SK-N-SH treated with all-trans-retinoic acid at 6 μM for 48 hours (cell line): ENCODE measurements at regions not wholly inside any gene's neighbourhood (a gene's known extent, or its start where the extent isn't known, plus 50 kb on each side); places are given as distances from the start of the nearest gene placed in this dataset.
"Not testable (repeated sequence)": the region's sequence is repeated elsewhere in the genome, so short reads cannot be mapped to it uniquely, and the experiment has no call there.

Source experiments
- CSDC2 ChIP-seq: fragments of 250-450 bp; sonication (Bioruptor Pico); IDR thresholded peaks from 2 replicates; pipeline ENCODE4 v1.5.0; 2020; ENCODE audit warnings: mild to moderate bottlenecking, moderate library complexity
- ISL1 ChIP-seq: fragments of 250-450 bp; sonication (Bioruptor Pico); IDR thresholded peaks from 2 replicates; pipeline ENCODE4 v2.1.2; 2022; ENCODE audit warnings: mild to moderate bottlenecking, moderate library complexity
- OSR1 ChIP-seq: fragments of 250-450 bp; sonication (Bioruptor Pico); IDR thresholded peaks from 2 replicates; pipeline ENCODE4 v1.8.0; 2022; ENCODE audit warnings: moderate library complexity, mild to moderate bottlenecking, inconsistent platforms
- PATZ1 ChIP-seq: fragments of 250-450 bp; sonication (Bioruptor Pico); IDR thresholded peaks from 2 replicates; pipeline ENCODE4 v1.8.0; 2020; ENCODE audit warnings: mild to moderate bottlenecking, moderate library complexity, borderline replicate concordance
- RARB ChIP-seq: fragments of 250-450 bp; sonication (Bioruptor Pico); IDR thresholded peaks from 2 replicates; pipeline ENCODE4 v1.8.0; 2021; ENCODE audit warnings: mild to moderate bottlenecking, moderate library complexity
- TCF4 ChIP-seq: fragments of 250-450 bp; sonication (Bioruptor Pico); IDR thresholded peaks from 2 replicates; pipeline ENCODE4 v1.8.0; 2021; ENCODE audit warnings: mild to moderate bottlenecking, moderate library complexity, borderline replicate concordance
- ZFP3 ChIP-seq: fragments of 250-450 bp; sonication (Bioruptor Pico); IDR thresholded peaks from 2 replicates; pipeline ENCODE4 v1.5.0; 2020; ENCODE audit warnings: mild to moderate bottlenecking, moderate library complexity
- ZNF565 ChIP-seq: fragments of 450-650 bp; formaldehyde crosslinking; conservative IDR thresholded peaks from 2 replicates; pipeline ENCODE4 v1.5.0; 2020; ENCODE audit warnings: low read depth, mild to moderate bottlenecking, moderate library complexity

- not testable (repeated sequence) for TF ChIP-seq PATZ1 (CRISPR knock-in tag); ZFP3 (CRISPR knock-in tag); ISL1; TCF4 (CRISPR knock-in tag); OSR1; ZNF565; CSDC2 (CRISPR knock-in tag); RARB (CRISPR knock-in tag)
Observed at GRCh38 chr9:115347776-115348175, 229.8 kb upstream of the TNC start.
